ENCODE measurements at regions not wholly inside any gene's neighbourhood (a gene's known extent, or its start where the extent isn't known, plus 50 kb on each side); places are given as distances from the start of the nearest gene placed in this dataset.

DNA sequence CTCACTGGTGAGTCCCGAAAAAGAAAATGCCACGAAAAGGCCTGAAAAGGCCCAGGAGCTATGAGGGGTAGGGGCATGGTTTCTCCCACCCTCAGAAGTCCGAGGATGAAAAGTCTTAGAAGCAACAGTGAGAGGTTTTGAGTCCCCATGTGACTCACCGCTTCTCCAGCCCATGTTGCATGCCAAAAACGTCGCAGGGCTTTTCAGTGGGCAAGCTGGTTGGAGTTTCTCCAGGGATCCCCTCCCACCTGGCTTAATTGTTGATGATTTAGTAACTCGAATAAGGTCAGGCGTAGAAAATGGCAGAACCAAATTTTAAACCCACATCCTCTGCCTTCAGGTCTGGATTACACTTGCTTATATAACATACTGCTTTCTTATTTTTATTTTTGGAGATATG, 96.3 kb upstream of the ARMC3 start:
- TF ChIP-seq, protein P1, sequence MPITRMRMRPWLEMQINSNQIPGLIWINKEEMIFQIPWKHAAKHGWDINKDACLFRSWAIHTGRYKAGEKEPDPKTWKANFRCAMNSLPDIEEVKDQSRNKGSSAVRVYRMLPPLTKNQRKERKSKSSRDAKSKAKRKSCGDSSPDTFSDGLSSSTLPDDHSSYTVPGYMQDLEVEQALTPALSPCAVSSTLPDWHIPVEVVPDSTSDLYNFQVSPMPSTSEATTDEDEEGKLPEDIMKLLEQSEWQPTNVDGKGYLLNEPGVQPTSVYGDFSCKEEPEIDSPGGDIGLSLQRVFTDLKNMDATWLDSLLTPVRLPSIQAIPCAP (CRISPR knock-in tag; IDR thresholded peaks at IDR 0.05): no peak
- no peak for TF ChIP-seq CREM (CRISPR knock-in tag; IDR thresholded peaks at IDR 0.05)
- TF ChIP-seq, protein P2, sequence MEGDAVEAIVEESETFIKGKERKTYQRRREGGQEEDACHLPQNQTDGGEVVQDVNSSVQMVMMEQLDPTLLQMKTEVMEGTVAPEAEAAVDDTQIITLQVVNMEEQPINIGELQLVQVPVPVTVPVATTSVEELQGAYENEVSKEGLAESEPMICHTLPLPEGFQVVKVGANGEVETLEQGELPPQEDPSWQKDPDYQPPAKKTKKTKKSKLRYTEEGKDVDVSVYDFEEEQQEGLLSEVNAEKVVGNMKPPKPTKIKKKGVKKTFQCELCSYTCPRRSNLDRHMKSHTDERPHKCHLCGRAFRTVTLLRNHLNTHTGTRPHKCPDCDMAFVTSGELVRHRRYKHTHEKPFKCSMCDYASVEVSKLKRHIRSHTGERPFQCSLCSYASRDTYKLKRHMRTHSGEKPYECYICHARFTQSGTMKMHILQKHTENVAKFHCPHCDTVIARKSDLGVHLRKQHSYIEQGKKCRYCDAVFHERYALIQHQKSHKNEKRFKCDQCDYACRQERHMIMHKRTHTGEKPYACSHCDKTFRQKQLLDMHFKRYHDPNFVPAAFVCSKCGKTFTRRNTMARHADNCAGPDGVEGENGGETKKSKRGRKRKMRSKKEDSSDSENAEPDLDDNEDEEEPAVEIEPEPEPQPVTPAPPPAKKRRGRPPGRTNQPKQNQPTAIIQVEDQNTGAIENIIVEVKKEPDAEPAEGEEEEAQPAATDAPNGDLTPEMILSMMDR (IDR thresholded peaks at IDR 0.05): no peak
- TF ChIP-seq, protein P3, sequence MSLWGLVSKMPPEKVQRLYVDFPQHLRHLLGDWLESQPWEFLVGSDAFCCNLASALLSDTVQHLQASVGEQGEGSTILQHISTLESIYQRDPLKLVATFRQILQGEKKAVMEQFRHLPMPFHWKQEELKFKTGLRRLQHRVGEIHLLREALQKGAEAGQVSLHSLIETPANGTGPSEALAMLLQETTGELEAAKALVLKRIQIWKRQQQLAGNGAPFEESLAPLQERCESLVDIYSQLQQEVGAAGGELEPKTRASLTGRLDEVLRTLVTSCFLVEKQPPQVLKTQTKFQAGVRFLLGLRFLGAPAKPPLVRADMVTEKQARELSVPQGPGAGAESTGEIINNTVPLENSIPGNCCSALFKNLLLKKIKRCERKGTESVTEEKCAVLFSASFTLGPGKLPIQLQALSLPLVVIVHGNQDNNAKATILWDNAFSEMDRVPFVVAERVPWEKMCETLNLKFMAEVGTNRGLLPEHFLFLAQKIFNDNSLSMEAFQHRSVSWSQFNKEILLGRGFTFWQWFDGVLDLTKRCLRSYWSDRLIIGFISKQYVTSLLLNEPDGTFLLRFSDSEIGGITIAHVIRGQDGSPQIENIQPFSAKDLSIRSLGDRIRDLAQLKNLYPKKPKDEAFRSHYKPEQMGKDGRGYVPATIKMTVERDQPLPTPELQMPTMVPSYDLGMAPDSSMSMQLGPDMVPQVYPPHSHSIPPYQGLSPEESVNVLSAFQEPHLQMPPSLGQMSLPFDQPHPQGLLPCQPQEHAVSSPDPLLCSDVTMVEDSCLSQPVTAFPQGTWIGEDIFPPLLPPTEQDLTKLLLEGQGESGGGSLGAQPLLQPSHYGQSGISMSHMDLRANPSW (CRISPR knock-in tag; conservative IDR thresholded peaks at IDR 0.05; ENCODE audit: low read depth): no peak
- TF ChIP-seq ZNF121 (CRISPR knock-in tag; IDR thresholded peaks at IDR 0.05): no peak
- TF ChIP-seq, protein P4, sequence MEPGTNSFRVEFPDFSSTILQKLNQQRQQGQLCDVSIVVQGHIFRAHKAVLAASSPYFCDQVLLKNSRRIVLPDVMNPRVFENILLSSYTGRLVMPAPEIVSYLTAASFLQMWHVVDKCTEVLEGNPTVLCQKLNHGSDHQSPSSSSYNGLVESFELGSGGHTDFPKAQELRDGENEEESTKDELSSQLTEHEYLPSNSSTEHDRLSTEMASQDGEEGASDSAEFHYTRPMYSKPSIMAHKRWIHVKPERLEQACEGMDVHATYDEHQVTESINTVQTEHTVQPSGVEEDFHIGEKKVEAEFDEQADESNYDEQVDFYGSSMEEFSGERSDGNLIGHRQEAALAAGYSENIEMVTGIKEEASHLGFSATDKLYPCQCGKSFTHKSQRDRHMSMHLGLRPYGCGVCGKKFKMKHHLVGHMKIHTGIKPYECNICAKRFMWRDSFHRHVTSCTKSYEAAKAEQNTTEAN (CRISPR knock-in tag; IDR thresholded peaks at IDR 0.05): no peak
- no peak for TF ChIP-seq NFYB (CRISPR knock-in tag; conservative IDR thresholded peaks at IDR 0.05; ENCODE audit: low read depth)
- no peak for TF ChIP-seq CREB1 (CRISPR knock-in tag; IDR thresholded peaks at IDR 0.05)
- no peak for TF ChIP-seq KAT7 (CRISPR knock-in tag; IDR thresholded peaks at IDR 0.05; ENCODE audit: borderline replicate concordance)
- no peak for TF ChIP-seq TP53 (CRISPR knock-in tag; IDR thresholded peaks at IDR 0.05)
- no peak for TF ChIP-seq ESRRA (CRISPR knock-in tag; IDR thresholded peaks at IDR 0.05; ENCODE audit: borderline replicate concordance)
- TF ChIP-seq, protein P5, sequence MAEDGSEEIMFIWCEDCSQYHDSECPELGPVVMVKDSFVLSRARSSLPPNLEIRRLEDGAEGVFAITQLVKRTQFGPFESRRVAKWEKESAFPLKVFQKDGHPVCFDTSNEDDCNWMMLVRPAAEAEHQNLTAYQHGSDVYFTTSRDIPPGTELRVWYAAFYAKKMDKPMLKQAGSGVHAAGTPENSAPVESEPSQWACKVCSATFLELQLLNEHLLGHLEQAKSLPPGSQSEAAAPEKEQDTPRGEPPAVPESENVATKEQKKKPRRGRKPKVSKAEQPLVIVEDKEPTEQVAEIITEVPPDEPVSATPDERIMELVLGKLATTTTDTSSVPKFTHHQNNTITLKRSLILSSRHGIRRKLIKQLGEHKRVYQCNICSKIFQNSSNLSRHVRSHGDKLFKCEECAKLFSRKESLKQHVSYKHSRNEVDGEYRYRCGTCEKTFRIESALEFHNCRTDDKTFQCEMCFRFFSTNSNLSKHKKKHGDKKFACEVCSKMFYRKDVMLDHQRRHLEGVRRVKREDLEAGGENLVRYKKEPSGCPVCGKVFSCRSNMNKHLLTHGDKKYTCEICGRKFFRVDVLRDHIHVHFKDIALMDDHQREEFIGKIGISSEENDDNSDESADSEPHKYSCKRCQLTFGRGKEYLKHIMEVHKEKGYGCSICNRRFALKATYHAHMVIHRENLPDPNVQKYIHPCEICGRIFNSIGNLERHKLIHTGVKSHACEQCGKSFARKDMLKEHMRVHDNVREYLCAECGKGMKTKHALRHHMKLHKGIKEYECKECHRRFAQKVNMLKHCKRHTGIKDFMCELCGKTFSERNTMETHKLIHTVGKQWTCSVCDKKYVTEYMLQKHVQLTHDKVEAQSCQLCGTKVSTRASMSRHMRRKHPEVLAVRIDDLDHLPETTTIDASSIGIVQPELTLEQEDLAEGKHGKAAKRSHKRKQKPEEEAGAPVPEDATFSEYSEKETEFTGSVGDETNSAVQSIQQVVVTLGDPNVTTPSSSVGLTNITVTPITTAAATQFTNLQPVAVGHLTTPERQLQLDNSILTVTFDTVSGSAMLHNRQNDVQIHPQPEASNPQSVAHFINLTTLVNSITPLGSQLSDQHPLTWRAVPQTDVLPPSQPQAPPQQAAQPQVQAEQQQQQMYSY (CRISPR knock-in tag; IDR thresholded peaks at IDR 0.05): no peak
- TF ChIP-seq, protein P6, sequence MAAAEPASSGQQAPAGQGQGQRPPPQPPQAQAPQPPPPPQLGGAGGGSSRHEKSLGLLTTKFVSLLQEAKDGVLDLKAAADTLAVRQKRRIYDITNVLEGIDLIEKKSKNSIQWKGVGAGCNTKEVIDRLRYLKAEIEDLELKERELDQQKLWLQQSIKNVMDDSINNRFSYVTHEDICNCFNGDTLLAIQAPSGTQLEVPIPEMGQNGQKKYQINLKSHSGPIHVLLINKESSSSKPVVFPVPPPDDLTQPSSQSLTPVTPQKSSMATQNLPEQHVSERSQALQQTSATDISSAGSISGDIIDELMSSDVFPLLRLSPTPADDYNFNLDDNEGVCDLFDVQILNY (CRISPR knock-in tag; IDR thresholded peaks at IDR 0.05): no peak
- TF ChIP-seq, protein P7, sequence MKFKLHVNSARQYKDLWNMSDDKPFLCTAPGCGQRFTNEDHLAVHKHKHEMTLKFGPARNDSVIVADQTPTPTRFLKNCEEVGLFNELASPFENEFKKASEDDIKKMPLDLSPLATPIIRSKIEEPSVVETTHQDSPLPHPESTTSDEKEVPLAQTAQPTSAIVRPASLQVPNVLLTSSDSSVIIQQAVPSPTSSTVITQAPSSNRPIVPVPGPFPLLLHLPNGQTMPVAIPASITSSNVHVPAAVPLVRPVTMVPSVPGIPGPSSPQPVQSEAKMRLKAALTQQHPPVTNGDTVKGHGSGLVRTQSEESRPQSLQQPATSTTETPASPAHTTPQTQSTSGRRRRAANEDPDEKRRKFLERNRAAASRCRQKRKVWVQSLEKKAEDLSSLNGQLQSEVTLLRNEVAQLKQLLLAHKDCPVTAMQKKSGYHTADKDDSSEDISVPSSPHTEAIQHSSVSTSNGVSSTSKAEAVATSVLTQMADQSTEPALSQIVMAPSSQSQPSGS (CRISPR knock-in tag; IDR thresholded peaks at IDR 0.05; ENCODE audit: borderline replicate concordance, low read depth): no peak
